NCI-H526 treated with DMSO at 0.1 percent for 48 hours (cell line): ENCODE measurements at regions not wholly inside any gene's neighbourhood (a gene's known extent, or its start where the extent isn't known, plus 50 kb on each side); places are given as distances from the start of the nearest gene placed in this dataset.
A peak's percentile ranks its signal among the peaks of the same experiment; 100 is the strongest.

Experiments
- DNase-seq: peaks from one replicate; lab custom pipeline; 2025; lab: John Stamatoyannopoulos, UW

DNA sequence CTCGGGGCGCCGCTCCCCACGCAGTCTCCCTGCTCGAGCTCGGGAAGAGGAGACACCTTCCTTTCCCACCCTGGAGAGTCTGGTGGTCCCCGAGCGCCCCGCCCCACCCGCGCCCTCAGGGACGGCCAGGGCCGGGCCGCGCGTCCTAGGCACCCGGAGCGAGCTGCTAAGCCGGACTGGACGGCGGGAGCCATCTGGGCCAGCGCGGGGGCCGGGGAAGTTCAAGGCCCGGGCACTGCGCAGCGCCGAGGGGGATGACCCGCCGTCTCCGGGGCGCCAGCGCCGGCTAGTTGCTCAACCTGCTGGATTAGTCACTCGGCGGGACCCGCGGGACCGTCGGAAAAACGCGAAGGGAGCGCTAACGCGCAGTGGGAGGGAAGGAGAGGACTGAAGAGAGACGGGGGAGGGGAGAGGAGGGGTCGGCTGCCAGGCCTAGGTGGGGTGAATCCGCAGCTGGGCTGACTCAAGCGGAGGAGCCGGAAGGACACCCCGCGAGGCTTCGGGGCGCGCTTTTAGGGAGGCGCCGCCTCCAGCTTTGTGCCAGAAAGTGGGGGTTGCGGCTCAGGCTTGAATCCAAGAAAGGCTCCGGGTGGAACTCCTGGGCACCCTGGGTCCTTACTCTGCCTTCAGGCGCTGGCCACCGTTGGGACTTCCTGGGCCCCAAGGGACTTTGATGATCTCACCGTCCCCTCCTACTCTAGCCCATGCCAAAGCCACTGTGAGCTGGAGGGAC, 75.7 kb upstream of the FOXP4 start:
- no peak for DNase-seq

DNA sequence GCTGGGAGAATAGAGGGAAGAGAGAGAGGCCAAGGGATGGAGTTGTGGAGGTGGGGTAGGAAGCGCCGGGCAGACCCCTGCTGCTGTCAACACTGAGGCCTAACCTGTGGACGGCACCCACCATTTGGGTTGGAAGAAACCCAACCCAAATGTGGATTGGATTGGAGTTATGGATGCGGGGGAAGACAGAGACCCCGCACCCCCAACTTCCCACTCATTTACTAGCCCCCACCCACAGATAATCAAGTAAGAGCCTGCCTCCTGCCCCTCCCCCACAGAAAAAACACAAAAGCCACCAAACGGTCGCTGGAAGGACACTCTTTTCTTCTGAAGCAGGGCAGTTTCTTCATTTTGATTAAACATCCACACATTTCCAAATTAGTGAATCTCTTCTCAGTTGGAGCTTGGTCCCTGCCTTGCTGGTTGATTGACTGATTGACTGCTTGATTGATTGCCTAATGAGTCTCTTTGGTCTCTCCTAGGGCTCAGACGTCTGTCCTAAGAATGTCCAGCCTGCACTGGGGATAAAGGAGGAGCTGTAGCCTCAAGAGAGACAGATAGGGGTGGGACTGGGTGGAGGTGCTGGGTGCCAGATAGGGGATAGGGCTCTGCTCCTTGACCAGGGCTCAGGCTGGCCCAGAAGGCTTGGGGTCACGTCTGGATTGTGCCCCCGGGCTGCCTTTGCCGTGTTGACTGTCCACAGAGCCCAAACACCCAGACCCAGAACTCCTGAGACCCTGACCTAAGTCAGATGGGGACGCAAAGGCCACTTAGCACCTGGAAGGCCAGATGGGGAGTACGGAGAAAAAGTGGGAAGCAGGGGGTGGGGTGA, 74.9 kb upstream of the FOXP4 start:
- no peak for DNase-seq

DNA sequence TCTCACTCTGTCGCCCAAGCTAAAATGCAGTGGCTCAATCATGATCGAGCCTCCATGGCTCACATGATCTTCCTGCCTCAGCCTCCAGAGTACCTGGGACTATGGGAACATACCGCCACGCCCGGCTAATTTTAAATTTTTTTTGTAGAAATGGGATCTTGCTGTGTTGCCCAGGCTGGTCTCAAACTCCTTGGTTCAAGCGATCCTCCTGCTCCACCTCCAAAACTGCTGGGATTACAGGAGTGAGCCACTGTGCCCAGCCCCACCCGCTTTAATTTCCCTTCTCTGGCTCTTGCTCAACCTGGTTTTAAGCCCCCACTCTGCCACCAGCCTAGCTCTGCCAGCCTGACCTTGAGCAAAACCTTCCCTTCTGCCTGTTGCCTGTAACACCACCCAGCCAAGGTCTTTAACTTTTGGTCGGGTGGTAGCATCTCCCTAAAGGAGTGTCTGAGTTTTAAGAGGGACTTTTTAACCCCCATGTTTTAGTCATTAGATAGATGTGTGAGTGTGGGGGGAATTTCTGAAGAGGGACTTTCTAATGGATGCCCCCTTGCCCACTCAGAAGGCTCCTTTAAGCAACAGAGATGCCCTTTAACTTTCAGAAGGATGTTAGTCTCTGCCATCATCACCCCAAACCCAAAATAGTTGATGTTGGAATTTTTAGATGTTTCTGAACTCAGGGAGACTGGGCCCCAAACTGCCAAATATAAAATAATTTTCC, 71.8 kb upstream of the FOXP4 start:
- no peak for DNase-seq

DNA sequence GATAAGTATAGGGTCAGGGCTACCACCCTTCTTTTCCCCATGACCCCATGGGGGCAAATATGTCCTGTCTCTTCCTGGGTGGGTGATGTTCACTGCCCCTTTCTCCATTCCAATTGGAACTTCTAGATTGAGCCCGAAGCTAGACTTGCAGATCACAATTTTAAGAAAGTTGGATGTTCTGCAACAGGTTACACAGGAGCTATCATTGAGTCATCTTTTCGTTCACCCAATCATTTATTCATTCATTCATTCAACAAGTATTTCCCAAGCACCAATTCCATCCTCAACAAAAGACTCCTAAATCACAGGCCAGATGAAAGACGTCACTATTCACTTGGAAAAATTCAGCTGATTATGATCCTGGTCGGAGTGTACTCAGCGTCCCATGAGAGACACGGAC, 71.0 kb upstream of the FOXP4 start:
- no peak for DNase-seq

DNA sequence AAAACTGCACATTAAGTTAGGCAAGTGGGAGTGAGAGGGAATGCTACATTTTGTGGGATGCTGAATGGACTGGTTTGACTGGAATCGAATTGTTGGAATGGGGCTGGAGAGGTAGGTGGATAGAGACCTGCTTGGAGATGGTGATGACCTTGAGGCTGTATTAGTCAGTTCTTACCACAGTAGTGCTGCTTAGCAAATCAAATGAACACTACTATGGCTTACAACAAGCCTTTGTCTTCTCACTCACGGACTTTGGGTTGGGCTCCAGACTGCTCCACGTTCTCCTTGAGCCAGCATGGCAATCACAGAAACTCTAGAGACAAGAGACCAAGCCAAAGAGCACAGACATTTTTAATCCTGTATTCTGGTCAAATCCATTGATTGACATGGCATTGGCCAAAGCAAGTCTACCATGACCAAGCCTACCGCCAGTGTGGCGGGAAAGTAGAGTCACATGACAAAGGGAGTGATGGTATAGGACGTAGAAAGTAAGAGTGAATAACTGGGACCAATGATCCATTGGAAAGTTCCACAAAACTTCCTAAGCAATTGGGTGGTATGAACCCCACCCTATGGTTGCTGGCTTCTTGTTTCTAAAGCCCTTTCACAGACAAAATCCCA, 70.3 kb upstream of the FOXP4 start:
- peak; percentile 18 for DNase-seq

DNA sequence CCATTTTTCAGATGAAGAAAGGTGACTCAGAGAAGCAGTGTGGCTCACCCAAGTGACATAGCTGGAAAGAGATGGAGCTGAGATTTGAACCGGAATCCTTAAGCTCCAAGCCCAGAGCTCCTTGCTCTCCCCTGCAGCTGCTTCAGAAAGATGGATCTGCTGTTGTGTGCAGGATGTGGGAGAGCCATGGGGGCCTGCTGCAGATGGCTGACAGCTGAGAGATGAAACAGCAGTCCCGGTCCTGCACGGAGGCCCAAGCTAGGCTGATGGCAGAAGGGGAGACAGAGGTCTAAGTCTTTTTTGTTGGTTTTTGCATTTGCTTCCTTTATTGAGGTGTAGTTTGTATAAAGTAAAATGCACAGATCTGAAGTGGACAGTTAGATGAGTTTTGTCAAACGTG, 69.8 kb upstream of the FOXP4 start:
- no peak for DNase-seq

DNA sequence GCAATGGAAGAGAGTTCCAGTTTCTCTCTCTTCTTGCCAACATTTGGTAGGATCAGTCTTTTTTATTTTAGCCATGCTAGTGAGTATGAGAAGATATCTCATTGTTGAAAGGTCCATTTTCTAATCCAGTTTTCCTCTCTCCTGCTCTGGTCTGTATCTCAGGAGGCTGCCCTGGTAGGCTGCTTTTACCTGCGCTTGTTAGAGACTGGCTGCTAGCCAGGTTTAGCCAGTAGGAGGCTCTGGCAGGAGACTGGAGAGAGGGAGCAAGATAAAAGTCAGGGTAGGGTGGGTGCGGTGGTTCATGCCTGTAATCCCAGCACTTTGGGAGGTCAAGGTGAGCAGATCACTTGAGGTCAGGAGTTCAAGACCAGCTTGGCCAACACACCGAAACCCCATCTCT, 68.6 kb upstream of the FOXP4 start:
- no peak for DNase-seq

DNA sequence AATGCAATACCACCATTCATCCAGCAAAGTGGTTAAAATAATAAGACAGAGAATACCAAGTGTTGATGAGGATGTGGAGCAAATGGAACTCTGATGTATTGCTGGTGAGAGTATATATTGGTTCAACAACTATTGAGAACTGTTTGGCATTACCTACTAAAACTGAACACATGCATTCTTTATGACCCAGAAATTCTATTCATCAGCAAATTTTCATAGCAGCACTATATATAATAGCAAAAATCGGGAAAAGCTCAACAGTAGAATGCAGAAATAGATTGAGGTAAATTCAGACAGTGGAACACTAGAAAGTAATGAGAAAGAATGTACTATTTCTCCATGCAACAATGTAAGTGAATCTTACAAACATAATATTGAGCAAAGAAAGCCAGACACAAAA, 62.2 kb upstream of the FOXP4 start:
- DNase-seq: no peak

DNA sequence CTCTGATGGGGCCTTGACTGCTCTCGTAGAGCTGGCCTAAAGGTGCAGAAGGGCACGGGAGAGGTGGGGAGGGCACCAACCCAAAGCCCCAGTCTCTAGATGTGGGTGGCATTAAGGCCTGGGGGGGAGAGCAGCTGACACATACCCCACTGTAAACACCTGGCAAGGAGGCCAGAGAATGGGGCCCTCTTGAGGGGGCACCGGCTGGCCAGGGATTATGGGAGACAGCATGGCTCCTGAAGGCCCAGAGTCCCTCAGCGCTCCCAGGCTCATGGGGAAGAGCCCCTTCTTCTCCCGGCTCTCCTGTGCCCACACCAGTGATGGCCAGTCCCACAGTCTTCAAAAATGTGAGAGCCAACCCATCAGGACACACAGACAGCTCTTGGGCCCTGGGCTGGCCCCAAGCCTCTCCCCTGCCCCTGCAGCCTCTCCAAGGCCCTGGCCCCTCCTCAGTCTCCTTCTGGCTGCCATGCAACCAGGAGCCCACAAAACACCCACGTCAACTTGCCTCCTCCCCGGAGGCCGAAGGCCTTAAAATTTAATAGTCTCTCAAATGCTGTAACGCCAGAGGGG, 58.2 kb upstream of the FOXP4 start:
- no peak for DNase-seq

DNA sequence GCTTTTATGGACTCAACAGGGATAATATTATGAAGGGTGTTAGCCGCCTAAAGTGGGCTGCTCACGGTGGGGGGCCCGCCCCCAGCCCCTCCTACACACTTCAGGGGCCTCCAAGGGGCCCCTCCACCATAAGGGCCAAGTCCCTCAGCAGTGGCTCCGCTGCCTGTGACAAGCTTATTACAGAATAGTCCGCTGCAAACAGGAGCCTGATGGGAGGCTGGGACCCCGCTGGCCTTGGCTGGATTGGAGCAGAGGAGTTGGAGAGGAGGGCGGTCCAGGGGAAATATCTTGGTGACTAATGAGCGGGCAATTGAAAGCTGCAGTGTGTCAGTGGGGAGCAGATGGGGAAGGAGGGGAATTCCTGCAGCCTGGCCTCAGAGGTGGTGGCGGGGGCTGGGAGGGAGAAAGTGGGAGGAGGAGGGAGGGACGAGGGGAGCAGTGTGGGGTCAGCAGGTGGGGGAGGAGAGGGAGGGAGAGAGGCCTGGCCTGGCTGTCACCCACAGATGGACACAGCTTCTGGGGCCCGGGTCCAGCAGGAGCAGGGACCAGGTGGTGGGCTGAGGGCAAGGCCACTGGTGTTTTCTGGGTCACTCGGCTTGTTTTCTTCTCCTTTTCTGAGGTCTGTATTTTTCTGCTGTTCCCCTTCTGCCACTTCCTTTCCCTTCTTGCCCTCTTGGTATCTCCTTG, 57.6 kb upstream of the FOXP4 start:
- DNase-seq: no peak

DNA sequence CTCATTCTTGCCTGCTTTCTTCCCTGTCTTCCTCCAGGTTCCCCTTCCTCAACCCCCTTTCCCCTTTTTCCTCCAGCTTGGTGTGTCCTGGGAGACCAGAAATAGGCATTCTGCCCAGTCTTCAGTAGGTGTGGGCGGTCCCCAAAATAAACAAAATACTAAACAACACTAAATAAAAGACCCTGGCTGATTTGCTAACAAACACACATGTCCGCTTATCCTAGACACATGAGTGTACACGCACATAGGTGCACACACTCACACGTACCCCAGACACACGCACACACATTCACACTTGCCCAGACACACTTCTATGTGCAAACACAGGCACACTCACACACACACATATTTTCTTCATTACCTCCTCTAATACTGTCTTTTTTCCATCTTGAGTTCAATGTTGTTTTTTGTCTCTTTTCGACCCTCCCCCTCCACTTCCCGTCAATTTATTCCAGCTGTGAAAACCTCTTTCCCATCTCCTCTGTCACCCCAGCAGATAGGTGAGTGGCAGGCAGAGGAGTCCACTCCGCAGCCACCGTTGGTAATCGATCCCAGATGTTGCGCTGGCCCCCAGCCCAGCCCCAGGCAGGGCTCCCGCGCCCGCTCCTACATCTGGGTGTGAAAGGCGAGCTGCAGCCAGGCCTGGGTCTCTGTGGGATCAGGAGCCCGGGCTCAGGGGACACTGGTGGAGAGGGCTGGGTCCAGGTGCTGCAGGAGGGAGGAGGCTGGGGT, 56.9 kb upstream of the FOXP4 start:
- no peak for DNase-seq

DNA sequence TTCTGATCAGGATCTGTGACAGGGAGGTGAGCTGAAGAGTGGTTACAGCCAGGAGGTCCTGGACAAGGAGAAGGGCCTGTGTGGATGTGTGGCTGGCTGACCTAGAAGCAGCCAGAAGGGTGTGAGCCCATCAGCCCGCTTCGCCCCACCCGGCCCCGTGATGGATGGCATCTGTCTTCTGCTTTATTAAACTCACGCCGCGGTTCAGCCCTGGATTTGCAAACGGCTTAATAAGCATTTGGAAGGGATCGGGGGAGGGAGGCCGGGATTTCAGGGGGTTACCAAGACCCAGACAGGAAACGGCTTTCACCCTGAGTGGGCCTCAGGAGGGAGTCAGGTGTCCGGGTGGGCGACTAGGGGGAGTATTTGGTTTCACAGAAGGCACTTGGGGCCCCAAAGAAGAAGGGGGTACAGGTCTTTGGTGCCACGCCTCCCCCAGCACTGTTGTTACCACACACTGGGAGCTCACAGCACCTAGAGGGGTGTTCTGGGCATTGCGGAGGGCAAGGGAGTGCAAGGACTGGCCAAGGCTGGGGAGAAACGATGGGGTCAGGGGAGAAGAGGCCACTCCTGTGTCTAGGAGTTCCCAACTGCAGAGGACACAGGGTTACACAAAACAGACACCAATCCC, 53.8 kb upstream of the FOXP4 start:
- no peak for DNase-seq

DNA sequence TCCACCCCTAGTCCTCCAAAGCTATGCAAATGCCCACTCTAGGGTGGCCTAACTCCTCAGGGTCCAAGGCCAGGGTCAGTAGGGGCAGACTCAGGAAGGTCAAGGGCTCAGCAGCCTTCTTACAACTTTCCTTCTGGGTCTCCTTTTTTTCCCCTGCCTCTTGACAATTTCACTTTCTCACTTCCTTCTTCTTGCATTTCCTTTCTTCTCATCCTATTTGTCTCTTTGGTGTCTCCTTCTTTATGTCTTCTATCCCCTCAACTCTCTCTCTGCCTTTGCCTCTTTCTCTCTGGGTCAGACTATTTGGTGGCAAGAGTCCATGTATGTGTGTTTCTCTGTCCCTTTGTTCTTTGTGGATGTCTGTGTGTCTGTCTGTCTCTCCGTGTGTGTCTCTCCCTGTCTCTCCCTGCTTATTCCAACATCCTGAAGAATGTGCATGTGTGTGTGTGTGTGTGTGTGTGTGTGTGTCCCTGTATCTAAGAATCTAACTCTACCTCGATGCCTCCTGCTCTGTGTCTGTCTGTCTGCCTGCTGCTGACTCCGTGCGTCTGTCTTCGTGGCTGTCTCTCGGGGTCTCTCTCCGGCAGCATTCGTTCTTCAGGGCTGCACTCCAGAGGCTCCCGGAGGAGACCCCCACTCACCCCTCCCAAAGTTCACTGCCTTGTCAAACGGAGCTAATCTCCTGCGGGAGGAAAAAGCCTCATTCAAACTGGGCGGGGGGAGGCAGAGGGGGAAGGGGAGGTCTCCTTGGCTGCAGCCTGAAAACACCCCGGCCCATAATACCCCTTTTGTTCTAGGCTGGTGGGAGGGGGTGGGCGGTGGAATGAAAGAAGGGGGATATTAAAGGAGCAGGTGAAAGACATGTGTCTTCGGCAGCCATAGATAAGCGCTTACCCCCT, 51.7 kb upstream of the FOXP4 start:
- peak; percentile 26 for DNase-seq
